Astrocyte of the cerebellum (primary cell): ENCODE measurements at regions not wholly inside any gene's neighbourhood (a gene's known extent, or its start where the extent isn't known, plus 50 kb on each side); places are given as distances from the start of the nearest gene placed in this dataset.
"Not testable (repeated sequence)": the region's sequence is repeated elsewhere in the genome, so short reads cannot be mapped to it uniquely, and the experiment has no call there.

Source experiments
- DNase-seq: peaks from one replicate; pipeline ENCODE4 v3.0.0-alpha.2; 2011; ENCODE audit warnings: low read depth
- H3K4me3 ChIP-seq: 2 replicates; pipeline ENCODE4 v1.5.1; 2011; ENCODE audit warnings: mild to moderate bottlenecking, low read depth, low read length, moderate library complexity
- CTCF ChIP-seq: IDR thresholded peaks from 2 replicates; pipeline ENCODE4 v1.5.1; 2012; ENCODE audit warnings: low read length, low read depth, moderate library complexity, mild to moderate bottlenecking; ENCODE audit errors: missing control alignments
- in situ Hi-C: cut with HindIII; loops from 2 replicates; pipeline ENCODE4 v1.10.0; 2017; ENCODE audit warnings: low sequenced_read_pairs

- H3K4me3 ChIP-seq, result no peak overlapping the region
- TF ChIP-seq CTCF, result no peak
- in situ Hi-C loops, result no loop called here
- DNase-seq, result no peak
Observed at GRCh38 chr1:99407018-99407417, 142.7 kb downstream of the PLPPR4 start.

GRCh38 chr1:99424087-99424486 is 159.8 kb downstream of the PLPPR4 start:
- H3K4me3 ChIP-seq, result no peak overlapping the region
- no peak for DNase-seq
- in situ Hi-C loops, result no loop called here
- TF ChIP-seq CTCF, result no peak

GRCh38 chr1:99429754-99430153 is 165.5 kb downstream of the PLPPR4 start:
- no peak for TF ChIP-seq CTCF
- H3K4me3 ChIP-seq, result no peak overlapping the region
- in situ Hi-C loops, result no loop called here
- no peak for DNase-seq

GRCh38 chr1:99438656-99439230 is 174.5 kb downstream of the PLPPR4 start:
- H3K4me3 ChIP-seq, result no peak overlapping the region
- DNase-seq, result no peak
- no peak for TF ChIP-seq CTCF
- in situ Hi-C loops, result no loop called here

GRCh38 chr1:99439433-99440075 is 175.3 kb downstream of the PLPPR4 start:
- DNase-seq, result no peak
- no peak overlapping the region for H3K4me3 ChIP-seq
- in situ Hi-C loops, result no loop called here
- TF ChIP-seq CTCF, result no peak

- in situ Hi-C loops, result no loop called here
- peak; percentile 15 for DNase-seq
- TF ChIP-seq CTCF, result no peak
- H3K4me3 ChIP-seq, result no peak overlapping the region
Observed at GRCh38 chr1:99441299-99442095, 177.2 kb downstream of the PLPPR4 start.

GRCh38 chr1:99444211-99444927 is 180.1 kb downstream of the PLPPR4 start:
- not testable (repeated sequence) for H3K4me3 ChIP-seq

More at GRCh38 chr1:99444211-99444927, 180.1 kb downstream of the PLPPR4 start:
- DNase-seq, in situ Hi-C loops: not testable (repeated sequence)
